ENCODE measurements at regions not wholly inside any gene's neighbourhood (a gene's known extent, or its start where the extent isn't known, plus 50 kb on each side); places are given as distances from the start of the nearest gene placed in this dataset.
"Not testable (repeated sequence)": the region's sequence is repeated elsewhere in the genome, so short reads cannot be mapped to it uniquely, and the experiment has no call there.

DNA sequence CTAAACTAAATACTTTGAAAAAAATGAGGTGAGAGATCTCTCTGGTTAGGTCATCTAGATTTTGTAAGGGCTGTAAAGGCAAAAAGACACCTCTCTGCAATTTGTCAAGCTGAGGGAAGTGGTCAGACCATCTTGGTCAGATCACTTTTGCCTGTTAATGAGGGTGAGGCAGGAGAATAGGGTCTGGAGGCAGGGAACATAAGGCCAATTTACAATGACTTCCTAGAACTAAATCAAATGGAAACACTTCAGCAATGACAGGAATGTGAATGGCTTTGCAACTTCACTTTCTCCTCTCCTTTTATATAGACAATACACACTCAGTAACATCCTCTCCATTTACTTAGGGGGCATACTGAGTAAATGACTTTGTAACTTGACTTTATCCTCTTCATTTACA lies 1653.4 kb downstream of the SLITRK5 start:
- Histone ChIP-seq H3K36me3 (ENCODE audit: insufficient read depth, low read length) (no peaks in the 10 kb centered on the region), H3K4me1 (ENCODE audit: insufficient read depth, low read length) (peaks cover 13% of the 10 kb centered on the region; the same call in 1 of the 2 replicates), H3K9me3 (ENCODE audit: control insufficient read depth, insufficient read depth, low read length) (no peaks in the 10 kb centered on the region), H3K9ac (ENCODE audit: low read depth, low read length) (no peak overlapping the region)

GRCh38 chr13:89343165-89343564 lies 1672.0 kb downstream of the SLITRK5 start:
- Histone ChIP-seq H3K4me1 (ENCODE audit: insufficient read depth, low read length) (no peaks in the 10 kb centered on the region), H3K9me3 (ENCODE audit: control insufficient read depth, insufficient read depth, low read length) (peaks cover 4% of the 10 kb centered on the region; the same call in 1 of the 2 replicates), H3K9ac (ENCODE audit: low read depth, low read length) (no peak overlapping the region), H3K36me3 (ENCODE audit: insufficient read depth, low read length) (no peaks in the 10 kb centered on the region)

GRCh38 chr13:89352384-89352783 lies 1681.2 kb downstream of the SLITRK5 start:
- Histone ChIP-seq H3K9me3 (ENCODE audit: control insufficient read depth, insufficient read depth, low read length) (no peaks in the 10 kb centered on the region; the same call in 1 of the 2 replicates), H3K9ac (ENCODE audit: low read depth, low read length) (no peak overlapping the region), H3K4me1 (ENCODE audit: insufficient read depth, low read length) (no peaks in the 10 kb centered on the region)

GRCh38 chr13:89361909-89362308 lies 1690.7 kb downstream of the SLITRK5 start:
- Histone ChIP-seq H3K9ac (ENCODE audit: low read depth, low read length) (no peak overlapping the region), H3K9me3 (ENCODE audit: control insufficient read depth, insufficient read depth, low read length) (no peaks in the 10 kb centered on the region), H3K4me1 (ENCODE audit: insufficient read depth, low read length) (peaks cover 5% of the 10 kb centered on the region; the same call in 1 of the 2 replicates), H3K36me3 (ENCODE audit: insufficient read depth, low read length) (no peaks in the 10 kb centered on the region)

More at GRCh38 chr13:89352384-89352783, 1681.2 kb downstream of the SLITRK5 start:
- H3K36me3 ChIP-seq (ENCODE audit: insufficient read depth, low read length), result no peaks in the 10 kb centered on the region

DNA sequence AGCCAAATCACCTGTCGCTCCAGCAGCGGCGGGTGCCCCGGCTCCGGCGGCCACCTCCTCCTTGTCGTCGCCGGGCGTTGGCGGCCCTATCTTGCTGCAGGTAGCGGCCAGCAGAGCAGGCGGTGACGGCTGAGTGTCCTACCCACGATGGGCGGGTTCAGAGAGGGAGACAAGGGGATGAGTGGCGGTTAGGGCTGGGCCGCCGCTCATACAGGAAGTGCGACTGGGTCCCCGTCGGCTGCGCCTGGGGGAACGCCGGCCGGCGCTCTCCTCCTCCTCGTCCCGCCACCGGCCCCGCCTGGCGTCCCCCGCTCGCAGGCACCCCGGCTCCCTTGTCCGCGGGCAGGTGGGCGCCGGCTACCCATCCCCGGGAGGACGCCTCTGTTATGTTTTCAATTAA lies 1692.0 kb downstream of the SLITRK5 start:
- H3K9me3 ChIP-seq (ENCODE audit: control insufficient read depth, insufficient read depth, low read length), result 0 out of 2 replicates have a peak, but pooled peaks cover 3% of the 10 kb centered on the region
- H3K4me1 ChIP-seq (ENCODE audit: insufficient read depth, low read length), result peaks cover 5% of the 10 kb centered on the region; the same call in 1 of the 2 replicates
- H3K36me3 ChIP-seq (ENCODE audit: insufficient read depth, low read length), result no peaks in the 10 kb centered on the region
- peak overlapping the region; percentile 15; the same call in 1 of the 2 replicates for H3K9ac ChIP-seq (ENCODE audit: low read depth, low read length)

DNA sequence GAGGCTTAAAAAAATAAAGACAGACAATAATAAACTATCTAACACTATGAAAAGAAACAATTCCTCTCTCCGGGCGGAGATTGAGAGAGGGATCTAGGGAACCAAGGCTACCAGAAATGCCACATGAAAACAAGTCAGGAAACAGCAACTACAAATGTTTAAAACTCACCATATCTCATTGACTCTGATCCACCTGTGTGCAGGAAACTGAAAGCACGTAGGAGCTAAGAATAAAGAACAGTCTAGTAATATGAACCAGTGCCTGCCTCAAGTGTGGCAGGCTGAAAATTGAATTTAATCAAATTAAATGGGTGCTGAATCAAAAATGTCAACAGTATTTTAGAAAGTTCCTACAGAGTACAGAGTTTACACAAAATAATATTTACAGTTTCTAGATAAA lies 1701.0 kb downstream of the SLITRK5 start:
- no peaks in the 10 kb centered on the region for H3K4me1 ChIP-seq (ENCODE audit: insufficient read depth, low read length)
- 0 out of 2 replicates have a peak, but pooled peaks cover 3% of the 10 kb centered on the region for H3K9me3 ChIP-seq (ENCODE audit: control insufficient read depth, insufficient read depth, low read length)
- no peak overlapping the region for H3K9ac ChIP-seq (ENCODE audit: low read depth, low read length)
- no peaks in the 10 kb centered on the region for H3K36me3 ChIP-seq (ENCODE audit: insufficient read depth, low read length)

DNA sequence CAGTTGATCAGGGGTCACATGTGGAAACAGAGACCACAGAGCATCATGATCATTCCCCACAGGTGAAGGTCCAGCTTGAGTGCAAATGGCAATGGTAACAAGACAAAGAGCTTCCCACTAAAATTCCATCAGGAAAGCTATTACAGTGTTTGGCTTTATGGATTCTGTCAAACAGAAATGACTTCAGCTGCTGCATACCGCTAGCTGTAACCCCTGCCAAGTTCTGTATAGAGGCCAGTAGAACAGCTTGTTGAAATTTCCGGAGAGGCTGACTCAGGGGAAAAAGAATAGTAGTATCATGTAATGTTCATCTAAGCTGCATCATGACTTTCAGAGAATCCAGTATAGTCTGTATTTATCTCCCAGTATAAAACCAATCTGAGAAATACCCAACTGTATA lies 1704.7 kb downstream of the SLITRK5 start:
- no peak overlapping the region for H3K9ac ChIP-seq (ENCODE audit: low read depth, low read length)
- H3K4me1 ChIP-seq (ENCODE audit: insufficient read depth, low read length), result no peaks in the 10 kb centered on the region
- no peaks in the 10 kb centered on the region for H3K9me3 ChIP-seq (ENCODE audit: control insufficient read depth, insufficient read depth, low read length)
- no peaks in the 10 kb centered on the region for H3K36me3 ChIP-seq (ENCODE audit: insufficient read depth, low read length)

GRCh38 chr13:89380101-89380500 lies 1708.9 kb downstream of the SLITRK5 start:
- no peaks in the 10 kb centered on the region for H3K4me1 ChIP-seq (ENCODE audit: insufficient read depth, low read length)
- no peaks in the 10 kb centered on the region for H3K36me3 ChIP-seq (ENCODE audit: insufficient read depth, low read length)
- H3K9me3 ChIP-seq (ENCODE audit: control insufficient read depth, insufficient read depth, low read length), result no peaks in the 10 kb centered on the region
- no peak overlapping the region for H3K9ac ChIP-seq (ENCODE audit: low read depth, low read length)

DNA sequence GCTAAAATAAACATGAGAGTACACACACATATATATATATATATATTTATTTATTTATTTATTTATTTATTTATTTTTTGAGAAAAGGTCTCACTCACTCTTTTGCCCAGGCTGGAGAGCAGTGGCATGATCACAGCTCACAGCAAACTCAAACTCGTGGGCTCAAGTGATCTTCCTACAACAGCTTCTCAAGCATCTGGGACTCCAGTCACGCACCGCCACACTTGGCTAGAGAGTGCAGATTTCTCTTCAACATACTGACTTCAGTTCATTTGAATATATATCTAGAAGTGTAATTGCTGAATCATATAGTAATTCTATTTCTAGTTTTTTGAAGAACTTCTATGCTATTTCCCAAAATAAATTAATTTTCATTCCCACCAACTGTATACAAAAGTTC lies 1711.8 kb downstream of the SLITRK5 start:
- Histone ChIP-seq H3K9me3 (ENCODE audit: control insufficient read depth, insufficient read depth, low read length) (no peaks in the 10 kb centered on the region), H3K4me1 (ENCODE audit: insufficient read depth, low read length) (no peaks in the 10 kb centered on the region), H3K9ac (ENCODE audit: low read depth, low read length) (no peak overlapping the region), H3K36me3 (ENCODE audit: insufficient read depth, low read length) (no peaks in the 10 kb centered on the region)

GRCh38 chr13:89383891-89384290 lies 1712.7 kb downstream of the SLITRK5 start:
- Histone ChIP-seq H3K36me3 (ENCODE audit: insufficient read depth, low read length) (no peaks in the 10 kb centered on the region), H3K9ac (ENCODE audit: low read depth, low read length) (no peak overlapping the region), H3K9me3 (ENCODE audit: control insufficient read depth, insufficient read depth, low read length) (no peaks in the 10 kb centered on the region), H3K4me1 (ENCODE audit: insufficient read depth, low read length) (no peaks in the 10 kb centered on the region)

GRCh38 chr13:89393758-89394304 lies 1722.7 kb downstream of the SLITRK5 start:
- Histone ChIP-seq H3K9ac (ENCODE audit: low read depth, low read length) (no peak overlapping the region), H3K9me3 (ENCODE audit: control insufficient read depth, insufficient read depth, low read length) (no peaks in the 10 kb centered on the region)

GRCh38 chr13:89401264-89401675 lies 1730.1 kb downstream of the SLITRK5 start:
- Histone ChIP-seq H3K36me3 (ENCODE audit: insufficient read depth, low read length) (no peaks in the 10 kb centered on the region), H3K9me3 (ENCODE audit: control insufficient read depth, insufficient read depth, low read length) (no peaks in the 10 kb centered on the region), H3K9ac (ENCODE audit: low read depth, low read length) (no peak overlapping the region), H3K4me1 (ENCODE audit: insufficient read depth, low read length) (no peaks in the 10 kb centered on the region)

More at GRCh38 chr13:89393758-89394304, 1722.7 kb downstream of the SLITRK5 start:
- Histone ChIP-seq H3K4me1 (ENCODE audit: insufficient read depth, low read length) (no peaks in the 10 kb centered on the region), H3K36me3 (ENCODE audit: insufficient read depth, low read length) (no peaks in the 10 kb centered on the region)

- Histone ChIP-seq H3K9ac (ENCODE audit: low read depth, low read length) (no peak overlapping the region), H3K36me3 (ENCODE audit: insufficient read depth, low read length) (no peaks in the 10 kb centered on the region), H3K9me3 (ENCODE audit: control insufficient read depth, insufficient read depth, low read length) (no peaks in the 10 kb centered on the region), H3K4me1 (ENCODE audit: insufficient read depth, low read length) (no peaks in the 10 kb centered on the region)
Observed at GRCh38 chr13:89402211-89402610, 1731.0 kb downstream of the SLITRK5 start.

- H3K36me3 ChIP-seq (ENCODE audit: insufficient read depth, low read length); H3K4me1 ChIP-seq (ENCODE audit: insufficient read depth, low read length); H3K9ac ChIP-seq (ENCODE audit: low read depth, low read length); H3K9me3 ChIP-seq (ENCODE audit: control insufficient read depth, insufficient read depth, low read length): not testable (repeated sequence)
Observed at GRCh38 chr13:89406096-89406495, 1734.9 kb downstream of the SLITRK5 start.

- no peaks in the 10 kb centered on the region for H3K36me3 ChIP-seq (ENCODE audit: insufficient read depth, low read length)
- no peaks in the 10 kb centered on the region for H3K4me1 ChIP-seq (ENCODE audit: insufficient read depth, low read length)
- no peaks in the 10 kb centered on the region for H3K9me3 ChIP-seq (ENCODE audit: control insufficient read depth, insufficient read depth, low read length)
- H3K9ac ChIP-seq (ENCODE audit: low read depth, low read length), result no peak overlapping the region
Observed at GRCh38 chr13:89407357-89407756, 1736.2 kb downstream of the SLITRK5 start.

All from ES-I3 (cell line).